HG02840 (cell line): ENCODE measurements at regions not wholly inside any gene's neighbourhood (a gene's known extent, or its start where the extent isn't known, plus 50 kb on each side); places are given as distances from the start of the nearest gene placed in this dataset.

Experiments
- ATAC-seq: cut with Tn5 transposase; IDR thresholded peaks from one replicate; pipeline ENCODE4 v1.9.1; 2021; ENCODE audit warnings: mild to moderate bottlenecking, moderate library complexity, moderate number of reproducible peaks; ENCODE audit not compliant: unreplicated experiment, low FRiP score

DNA sequence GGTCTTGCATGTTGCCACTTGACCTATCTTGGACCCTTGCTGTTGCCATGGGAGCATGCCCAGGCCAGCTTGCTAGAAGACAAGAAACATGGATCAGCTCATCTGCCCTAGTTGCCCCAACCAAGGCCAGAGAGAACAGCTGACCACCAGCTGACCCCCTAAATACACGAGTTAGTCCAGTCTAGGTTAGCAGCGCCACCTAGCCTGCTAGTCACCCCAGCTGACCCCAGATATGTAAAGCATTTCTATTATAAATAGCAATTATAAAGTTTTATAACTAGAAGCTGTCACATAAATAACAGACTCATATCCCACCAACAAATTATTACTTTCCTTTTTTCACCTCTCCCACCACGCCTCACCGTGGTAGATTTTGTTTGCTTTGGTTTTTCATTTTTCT lies 387.8 kb downstream of the RASEF start:
- ATAC-seq = no peak

DNA sequence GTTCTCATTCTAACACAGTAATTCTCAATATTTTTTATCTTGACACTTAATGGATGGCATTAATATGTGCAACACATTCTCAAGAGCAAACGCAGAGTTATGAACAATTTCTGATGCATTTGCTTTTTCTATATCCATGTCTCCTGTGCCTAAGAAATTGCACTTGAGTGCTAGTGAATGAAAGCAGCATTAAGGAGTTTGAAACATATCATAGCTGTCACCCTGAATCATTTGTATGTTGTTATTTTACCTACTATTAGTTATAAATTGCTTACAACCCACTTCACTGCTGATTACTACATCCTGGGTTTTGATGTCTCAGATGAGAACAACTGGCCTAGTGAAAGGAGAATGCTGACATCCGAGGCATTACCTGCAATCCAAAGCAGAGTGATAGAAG lies 387.3 kb downstream of the RASEF start:
- no peak for ATAC-seq

DNA sequence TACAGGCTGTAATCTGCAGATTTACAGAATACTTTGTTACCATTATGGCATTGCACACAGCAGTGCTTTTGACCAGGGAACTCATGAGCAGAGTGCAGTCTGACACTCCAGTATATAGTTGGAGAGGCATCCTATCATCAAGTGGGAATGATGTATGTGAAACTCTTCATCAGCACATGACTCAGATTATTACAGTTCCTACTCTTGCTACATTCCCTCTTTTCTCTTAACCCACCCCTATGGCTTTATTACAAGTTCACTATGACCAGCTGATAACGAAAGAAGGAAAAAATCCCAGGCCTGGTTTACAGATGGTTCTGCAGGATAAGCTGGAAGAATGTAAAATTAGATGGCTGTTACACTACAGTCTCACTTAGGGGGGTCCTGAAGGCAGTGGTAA lies 385.9 kb downstream of the RASEF start:
- ATAC-seq = no peak

DNA sequence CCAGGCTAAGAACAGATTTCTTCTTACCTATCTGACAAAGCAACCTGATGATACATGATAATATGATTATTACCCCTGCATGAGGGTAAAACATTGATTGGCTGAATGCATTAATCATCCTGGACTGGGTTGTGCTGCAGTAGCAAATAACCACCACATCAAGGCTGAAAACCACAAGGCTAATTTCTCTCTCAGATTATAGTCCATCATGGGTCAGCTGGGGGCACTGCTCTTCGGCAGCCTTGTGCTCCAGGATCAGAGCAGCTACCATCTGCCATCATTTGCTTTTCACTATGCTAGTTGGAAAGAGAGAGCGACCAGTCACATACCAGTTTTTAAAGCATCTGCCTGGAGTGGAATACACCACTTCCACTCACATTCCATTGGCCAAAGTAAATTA lies 383.5 kb downstream of the RASEF start:
- ATAC-seq = no peak

DNA sequence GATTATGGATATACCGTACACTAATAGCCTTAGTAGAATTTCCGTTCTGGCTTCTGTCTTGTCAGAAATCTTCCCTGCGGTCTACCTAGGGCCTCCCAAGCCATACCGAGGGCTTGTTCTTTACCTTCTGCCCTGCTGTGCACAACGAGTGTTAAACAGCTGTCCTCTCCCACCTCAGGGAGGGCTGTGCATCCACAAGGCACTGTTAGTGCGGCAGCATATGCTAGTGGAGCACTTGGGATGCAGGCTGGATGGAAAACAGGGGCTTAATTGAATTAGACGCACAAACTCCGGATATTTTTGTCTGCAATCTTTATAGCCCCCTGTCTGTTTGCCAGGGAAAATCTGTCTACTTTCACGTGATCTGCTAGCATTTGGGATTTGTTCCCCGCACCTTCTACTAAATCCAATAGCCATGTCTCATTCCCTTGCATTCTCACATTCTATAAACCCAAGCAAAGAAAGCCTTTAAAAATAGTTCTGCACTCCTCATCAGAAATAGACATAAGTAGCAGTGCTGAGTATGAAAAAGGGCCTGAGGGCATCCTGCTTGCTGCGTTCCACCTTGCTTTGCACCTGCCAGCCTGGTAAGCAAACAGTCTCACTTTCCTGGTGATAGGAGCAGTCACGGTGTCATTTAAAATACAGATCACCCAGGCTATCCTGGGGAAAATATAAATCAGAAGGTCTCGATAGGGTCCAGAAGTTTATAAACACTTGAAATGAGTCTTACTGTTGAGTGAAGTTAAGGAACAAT lies 382.6 kb downstream of the RASEF start:
- no peak for ATAC-seq

DNA sequence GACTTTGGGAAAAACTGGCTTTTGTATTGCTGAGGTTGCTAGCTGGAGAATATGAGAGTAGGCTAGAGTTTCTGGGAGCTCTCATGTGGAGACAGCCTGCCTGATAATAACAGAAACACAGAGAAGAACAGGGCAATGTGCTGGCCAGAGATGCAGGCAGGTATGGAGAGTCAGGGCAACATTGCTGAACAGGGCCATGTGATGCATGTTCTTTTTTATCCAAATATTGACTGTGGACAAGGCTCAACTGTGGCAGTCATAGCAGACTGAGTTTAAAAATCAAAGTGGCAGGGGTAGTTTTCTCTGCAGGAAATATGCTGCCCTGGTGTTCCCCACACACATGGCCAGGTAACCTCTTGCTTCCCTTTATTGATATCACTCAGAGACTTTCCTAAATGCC lies 381.1 kb downstream of the RASEF start:
- no peak for ATAC-seq

DNA sequence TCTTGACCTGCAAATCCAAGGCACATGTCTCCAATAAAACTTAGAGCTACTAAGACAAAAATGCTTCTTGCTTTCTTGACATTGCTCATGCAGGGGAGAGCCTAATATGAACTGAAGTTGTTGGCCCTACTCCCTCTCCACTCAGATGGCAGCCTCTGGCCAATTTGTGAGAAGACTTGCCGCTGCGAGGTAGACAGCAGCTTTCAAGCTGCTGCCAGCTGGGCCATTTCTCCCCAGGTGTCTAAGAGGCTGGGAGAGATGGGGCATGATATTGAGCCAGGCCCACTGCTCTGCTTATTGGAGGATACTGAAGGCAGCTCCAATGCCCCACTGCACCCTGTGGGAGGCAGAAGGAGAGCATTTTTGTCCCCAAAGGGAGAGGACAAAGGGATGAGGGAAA lies 380.5 kb downstream of the RASEF start:
- no peak for ATAC-seq

DNA sequence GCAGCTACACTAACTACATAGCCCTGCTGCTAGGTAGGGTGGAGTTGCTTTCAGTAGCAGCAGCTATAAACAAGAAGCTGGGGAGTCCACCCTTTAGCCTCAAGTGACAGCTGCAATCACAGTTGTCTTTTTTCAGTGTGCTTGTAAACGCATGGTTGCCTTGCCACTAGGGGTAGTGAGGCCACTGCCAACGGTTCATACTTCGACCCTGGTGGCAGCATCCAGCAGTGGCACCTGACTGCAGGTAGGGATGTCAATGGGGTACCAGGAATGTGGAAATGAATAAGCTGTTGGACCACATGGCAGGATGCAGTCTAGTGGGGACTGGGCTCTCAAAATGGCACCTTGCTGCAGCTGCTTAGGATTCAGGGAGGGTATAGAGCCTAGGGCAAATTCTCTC lies 367.2 kb downstream of the RASEF start:
- no peak for ATAC-seq

DNA sequence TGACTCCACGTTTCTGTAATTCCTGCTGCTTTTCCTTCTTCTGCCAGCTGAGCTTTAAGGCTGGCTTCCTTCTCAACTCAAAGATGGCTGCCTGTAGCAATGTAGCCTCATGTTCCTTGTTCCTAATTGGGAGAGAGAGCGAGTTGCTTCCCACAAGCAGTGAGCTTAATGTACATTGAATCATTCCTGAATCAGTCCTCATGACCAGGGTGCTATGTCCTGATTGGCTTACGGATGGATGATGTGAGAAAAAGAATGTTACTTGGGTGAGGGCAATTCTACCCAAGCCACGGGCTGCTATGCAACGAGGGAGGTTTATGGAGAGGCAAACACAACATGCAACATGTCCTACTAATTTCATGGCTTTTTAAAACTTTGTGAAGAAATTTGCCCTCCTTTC lies 356.2 kb downstream of the RASEF start:
- no peak for ATAC-seq

DNA sequence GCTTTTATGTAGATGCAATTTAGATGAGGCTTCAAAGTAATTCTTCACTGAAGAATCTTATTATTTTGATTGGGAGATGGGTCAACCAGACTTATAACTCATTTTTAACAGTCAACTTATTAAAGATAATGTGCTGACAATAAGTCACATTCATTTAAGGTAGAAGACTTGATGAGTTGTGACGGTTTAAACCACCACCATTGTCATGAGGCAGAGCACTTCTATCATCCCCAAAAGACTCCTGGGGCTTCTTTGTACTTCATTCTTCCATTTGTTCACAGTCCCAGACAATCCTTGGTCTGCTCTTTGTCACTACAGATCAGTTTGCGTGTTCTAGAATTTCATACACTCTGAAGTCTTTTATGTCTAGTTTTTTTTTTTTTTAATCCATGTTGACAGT lies 346.1 kb downstream of the RASEF start:
- no peak for ATAC-seq

DNA sequence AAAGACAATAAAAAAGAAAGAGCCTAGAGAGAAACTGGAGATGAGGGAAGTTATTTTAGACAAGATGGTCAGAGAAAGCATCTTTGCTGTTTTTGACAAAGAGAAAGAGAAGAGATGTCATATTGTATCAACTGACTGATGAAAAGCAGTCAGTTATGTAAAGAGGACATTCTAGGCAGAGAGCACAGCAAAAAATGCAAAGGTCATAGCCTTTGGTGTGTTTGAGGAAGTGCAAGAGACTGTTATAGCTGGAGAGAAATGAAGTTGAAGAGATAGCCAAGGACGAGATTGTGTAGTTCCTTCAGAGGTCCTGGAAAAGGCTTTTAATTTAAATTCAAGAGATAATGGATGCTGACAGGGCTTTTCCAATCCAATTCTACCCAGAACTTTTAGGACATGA lies 342.4 kb downstream of the RASEF start:
- no peak for ATAC-seq

DNA sequence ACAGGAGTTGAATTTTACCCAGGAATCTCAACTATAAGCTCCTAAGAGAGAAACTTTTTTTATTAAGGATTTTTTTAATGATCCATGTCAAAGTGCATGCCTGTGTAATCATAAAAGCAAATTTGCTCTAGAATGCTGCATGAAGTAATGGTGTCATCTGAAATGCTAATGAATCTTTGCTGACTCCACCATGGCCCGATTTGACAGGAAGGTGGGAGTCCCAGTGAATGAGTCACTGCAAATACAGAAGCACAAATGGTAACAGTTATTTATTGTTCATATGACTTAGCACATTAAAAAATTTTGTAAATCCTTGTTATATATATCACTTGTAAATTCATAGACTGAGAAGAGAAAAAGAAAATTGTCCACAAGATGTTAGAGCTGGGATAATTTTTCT lies 341.3 kb downstream of the RASEF start:
- ATAC-seq = no peak

DNA sequence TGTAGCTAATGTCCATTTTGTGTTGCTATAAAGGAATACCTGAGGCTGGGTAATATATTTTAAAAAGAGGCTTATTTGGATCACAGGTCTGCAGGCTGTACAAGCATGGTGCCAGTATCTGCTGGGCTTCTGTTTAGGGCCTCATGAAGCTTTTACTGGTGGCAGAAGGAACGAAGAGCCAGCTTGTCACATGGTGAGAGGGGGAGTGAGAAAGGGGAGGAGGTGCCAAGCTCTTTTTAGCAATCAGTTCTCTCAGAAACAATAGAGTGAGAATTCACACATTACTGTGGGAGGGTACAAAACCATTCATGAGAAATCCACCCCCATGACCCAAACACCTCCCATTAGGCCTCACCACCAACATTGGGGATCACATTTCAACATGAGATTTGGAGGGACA lies 340.9 kb downstream of the RASEF start:
- ATAC-seq = no peak

DNA sequence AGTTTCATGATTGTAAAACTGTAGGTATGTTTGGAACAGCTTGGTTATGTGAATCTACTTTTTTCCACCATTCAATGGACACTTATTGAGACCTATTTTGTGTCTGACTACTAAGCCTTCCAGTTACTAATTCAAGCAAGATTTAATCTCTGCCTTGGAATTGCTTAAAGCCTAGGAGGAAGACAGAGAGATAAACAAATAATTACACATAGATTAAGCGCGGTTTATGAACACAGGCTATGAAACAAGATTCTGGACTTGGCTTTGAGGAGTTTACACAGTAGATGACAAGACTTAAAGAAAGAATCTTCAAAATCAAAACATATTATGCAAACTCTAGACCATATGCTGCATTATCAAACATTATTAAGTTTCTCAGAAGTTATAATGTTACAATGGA lies 340.4 kb downstream of the RASEF start:
- ATAC-seq = no peak

DNA sequence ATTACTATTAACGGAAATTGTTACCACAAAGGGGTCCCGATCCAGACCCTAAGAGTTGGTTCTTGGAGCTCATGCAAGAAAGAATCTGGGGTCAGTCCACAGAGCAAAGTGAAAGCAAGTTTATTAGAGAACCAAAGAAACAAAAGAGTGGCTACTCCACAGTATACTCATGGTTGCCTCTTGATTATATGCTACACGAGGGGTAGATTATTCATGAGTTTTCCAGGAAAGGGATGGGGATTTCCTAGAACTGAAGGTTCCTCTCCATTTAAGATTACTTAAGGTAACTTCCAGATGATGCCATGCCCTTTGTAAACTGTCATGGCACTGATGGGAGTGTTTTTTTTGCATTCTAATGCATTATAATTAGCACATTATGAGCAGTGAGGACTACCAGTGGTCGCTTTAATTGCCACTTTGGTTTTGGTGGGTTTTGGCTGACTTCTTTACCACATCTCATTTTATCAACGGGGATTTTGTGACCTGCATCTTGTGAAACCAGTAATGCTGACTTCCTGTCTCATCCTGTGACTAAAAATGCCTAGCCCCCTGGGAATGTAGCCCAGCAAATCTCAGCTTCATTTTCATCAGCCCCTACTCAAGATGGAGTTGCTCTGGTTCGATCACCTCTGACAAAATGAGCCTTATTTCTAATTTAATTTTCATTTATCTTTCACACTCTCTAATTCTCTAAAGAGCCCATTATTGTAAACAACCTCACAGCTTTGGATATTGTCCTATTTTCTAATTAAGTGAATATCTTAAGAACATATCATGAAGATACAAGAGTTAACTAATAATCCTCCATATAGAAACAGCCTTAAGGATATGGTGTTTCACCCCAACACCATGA lies 336.3 kb downstream of the RASEF start:
- ATAC-seq = no peak

DNA sequence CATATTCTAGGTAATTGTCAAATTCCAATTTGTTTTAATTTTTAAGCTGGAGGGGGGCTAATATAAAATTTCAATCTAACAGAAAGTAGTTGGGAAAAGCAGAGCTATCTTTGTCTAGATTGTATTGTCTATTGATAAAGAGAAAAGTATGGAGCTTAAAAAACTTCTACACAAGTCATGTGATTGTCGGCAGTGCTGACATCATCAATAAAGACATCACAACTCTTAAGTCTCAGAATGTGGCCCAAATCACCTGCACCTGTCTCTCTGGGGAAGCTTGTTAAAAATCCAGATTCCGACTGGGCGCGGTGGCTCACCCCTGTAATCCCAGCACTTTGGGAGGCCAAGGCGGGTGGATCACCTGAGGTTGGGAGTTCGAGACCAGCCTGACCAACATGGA lies 333.8 kb downstream of the RASEF start:
- ATAC-seq = no peak

DNA sequence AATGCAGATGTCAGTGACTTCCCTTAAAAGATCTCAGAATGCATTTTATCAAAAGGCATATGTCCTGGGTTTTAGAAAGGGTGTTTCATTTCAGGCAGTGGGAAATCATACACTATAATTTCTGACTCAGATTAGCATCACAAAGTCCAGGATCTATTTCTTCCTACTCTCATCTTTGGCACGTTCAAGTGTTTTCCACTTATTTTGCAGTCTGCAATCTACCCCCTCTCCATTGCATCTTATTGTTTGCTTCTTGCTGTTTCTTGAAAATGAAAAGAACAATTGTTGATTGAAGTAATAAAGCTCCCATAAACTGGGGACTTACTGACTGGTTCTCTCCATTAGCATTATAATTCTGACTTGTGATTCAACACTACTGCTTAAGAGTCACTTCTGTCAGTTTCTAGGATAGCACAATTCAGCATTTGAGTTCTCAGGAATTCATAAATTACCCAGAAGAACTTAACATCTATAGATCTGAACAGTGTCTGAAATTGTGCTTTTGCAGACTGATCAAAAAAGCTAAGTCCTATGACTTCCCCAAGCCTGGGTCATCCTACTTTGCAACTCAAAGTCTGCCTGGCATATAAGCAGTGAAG lies 332.9 kb downstream of the RASEF start:
- no peak for ATAC-seq

DNA sequence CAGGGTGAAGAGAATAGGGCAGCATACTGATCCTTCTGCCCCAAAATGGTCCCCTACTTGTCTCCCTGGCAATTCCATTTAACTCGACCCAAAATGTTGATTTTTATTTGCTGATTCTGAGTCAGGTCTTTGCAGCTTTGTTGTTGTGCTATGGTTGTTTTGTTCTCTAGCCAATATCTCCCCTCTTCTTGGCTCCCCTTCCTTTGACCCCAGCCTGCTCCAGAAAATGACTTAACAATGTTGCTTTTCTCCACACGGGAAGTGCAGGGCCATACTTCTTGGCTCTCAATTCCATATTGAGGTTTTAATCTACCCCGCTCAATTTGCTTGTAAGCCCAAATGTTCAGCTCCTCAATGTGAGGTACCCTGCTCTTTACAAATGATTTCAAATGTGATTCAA lies 330.0 kb downstream of the RASEF start:
- no peak for ATAC-seq

DNA sequence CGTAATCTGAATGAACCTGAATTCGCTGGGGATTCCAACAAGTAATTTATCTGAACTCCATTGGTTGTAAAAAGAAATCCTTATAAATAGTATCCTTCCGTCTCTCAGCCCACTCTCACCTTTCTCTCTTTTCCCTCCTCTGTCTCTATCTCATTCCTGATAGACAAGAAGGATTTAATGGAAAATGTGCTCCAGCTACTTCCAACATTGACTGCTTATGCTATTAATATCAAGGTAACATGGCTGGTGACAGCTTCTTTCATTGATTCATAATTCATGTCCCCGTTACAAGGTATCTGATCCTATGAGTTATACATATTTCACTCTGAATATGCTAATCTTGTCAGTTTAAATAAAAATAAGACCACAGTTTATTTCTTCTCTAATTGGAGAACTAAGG lies 326.8 kb downstream of the RASEF start:
- no peak for ATAC-seq

DNA sequence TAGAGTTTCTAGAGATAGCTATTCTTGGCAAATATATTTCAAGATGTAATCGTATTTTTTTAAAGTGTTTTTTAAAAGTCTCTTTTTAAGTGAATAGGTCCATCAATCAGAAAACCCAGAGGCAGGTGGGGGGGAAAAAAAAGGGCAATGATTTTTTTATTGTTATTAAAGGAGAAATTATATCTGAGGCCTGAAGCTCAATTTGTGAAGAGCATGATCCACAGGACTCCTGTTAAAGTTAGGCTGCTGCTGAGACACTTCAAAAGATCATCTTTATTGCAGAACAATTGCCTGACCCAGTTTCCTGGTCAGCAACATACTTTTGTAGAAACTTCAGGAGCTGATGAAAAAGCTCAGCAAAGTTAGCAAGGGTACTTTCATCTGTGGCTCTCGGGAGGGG lies 326.2 kb downstream of the RASEF start:
- ATAC-seq = no peak

DNA sequence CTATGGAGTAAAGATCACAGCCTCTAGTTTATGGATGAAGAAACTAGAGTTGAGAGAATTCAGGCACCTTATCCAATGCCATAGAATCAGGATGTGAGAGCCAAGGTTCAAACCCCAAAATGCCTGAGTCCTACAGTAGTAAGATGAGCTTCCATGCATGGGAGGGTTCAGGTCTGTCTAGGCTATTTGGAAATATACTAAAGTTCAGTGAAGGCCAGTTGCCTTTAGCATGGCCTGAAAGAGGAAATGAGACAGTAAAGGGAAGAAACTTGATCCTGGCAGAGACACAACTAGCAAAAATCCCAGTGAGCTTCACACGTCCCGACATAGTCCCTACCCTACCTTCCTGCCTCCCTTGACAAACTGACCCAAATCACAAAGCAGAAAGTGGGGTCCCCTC lies 317.0 kb downstream of the RASEF start:
- ATAC-seq = no peak
